CD4-positive, alpha-beta T cell treated with Interleukin-12 subunit alpha and Interleukin-12 subunit beta, for 1 hour (primary cell): ENCODE measurements at regions not wholly inside any gene's neighbourhood (a gene's known extent, or its start where the extent isn't known, plus 50 kb on each side); places are given as distances from the start of the nearest gene placed in this dataset.
A peak's percentile ranks its signal among the peaks of the same experiment; 100 is the strongest.
"Not testable (repeated sequence)": the region's sequence is repeated elsewhere in the genome, so short reads cannot be mapped to it uniquely, and the experiment has no call there.

Source experiments
- DNase-seq: peaks from one replicate; pipeline ENCODE4 v3.0.0-alpha.2; 2020

GRCh38 chr6:169000022-169000421 lies 253.6 kb downstream of the THBS2 start:
- DNase-seq = no peak

GRCh38 chr6:168999392-168999791 lies 254.3 kb downstream of the THBS2 start:
- DNase-seq = no peak

GRCh38 chr6:168996356-168996625 lies 257.4 kb downstream of the THBS2 start:
- DNase-seq = no peak

- no peak for DNase-seq
These were observed 257.9 kb downstream of the THBS2 start for GRCh38 chr6:168995526-168996355.

- DNase-seq = no peak
These were observed 258.7 kb downstream of the THBS2 start for GRCh38 chr6:168994956-168995355.

- DNase-seq = no peak
These were observed 261.1 kb downstream of the THBS2 start for GRCh38 chr6:168992446-168993144.

- not testable (repeated sequence) for DNase-seq
These were observed 262.0 kb downstream of the THBS2 start for GRCh38 chr6:168991695-168992094.

GRCh38 chr6:168990019-168990751 lies 263.5 kb downstream of the THBS2 start:
- DNase-seq = no peak

GRCh38 chr6:168989421-168989820 lies 264.2 kb downstream of the THBS2 start:
- DNase-seq = no peak

- no peak for DNase-seq
These were observed 264.8 kb downstream of the THBS2 start for GRCh38 chr6:168988801-168989200.

- DNase-seq = no peak
These were observed 265.4 kb downstream of the THBS2 start for GRCh38 chr6:168988280-168988679.

GRCh38 chr6:168985705-168986104 lies 267.9 kb downstream of the THBS2 start:
- no peak for DNase-seq

- no peak for DNase-seq
These were observed 269.7 kb downstream of the THBS2 start for GRCh38 chr6:168983925-168984324.

GRCh38 chr6:168981187-168981586 lies 272.5 kb downstream of the THBS2 start:
- no peak for DNase-seq

GRCh38 chr6:168979254-168979653 lies 274.4 kb downstream of the THBS2 start:
- DNase-seq = no peak

GRCh38 chr6:168972128-168972527 lies 281.5 kb downstream of the THBS2 start:
- no peak for DNase-seq

GRCh38 chr6:168971549-168971948 lies 282.1 kb downstream of the THBS2 start:
- no peak for DNase-seq

- DNase-seq = no peak
These were observed 284.8 kb downstream of the THBS2 start for GRCh38 chr6:168968801-168969200.

GRCh38 chr6:168968228-168968627 lies 285.4 kb downstream of the THBS2 start:
- DNase-seq = peak; percentile 60

GRCh38 chr6:168967281-168967925 lies 286.2 kb downstream of the THBS2 start:
- DNase-seq = no peak

GRCh38 chr6:168964138-168964835 lies 289.4 kb downstream of the THBS2 start:
- no peak for DNase-seq

GRCh38 chr6:168962886-168963285 lies 290.8 kb downstream of the THBS2 start:
- no peak for DNase-seq

- no peak for DNase-seq
These were observed 292.4 kb downstream of the THBS2 start for GRCh38 chr6:168961264-168961656.
